ENCODE measurements at regions not wholly inside any gene's neighbourhood (a gene's known extent, or its start where the extent isn't known, plus 50 kb on each side); places are given as distances from the start of the nearest gene placed in this dataset.

GRCh38 chr10:9656386-9656785 is 1361.3 kb upstream of the CELF2 start:
- TF ChIP-seq, protein P1, sequence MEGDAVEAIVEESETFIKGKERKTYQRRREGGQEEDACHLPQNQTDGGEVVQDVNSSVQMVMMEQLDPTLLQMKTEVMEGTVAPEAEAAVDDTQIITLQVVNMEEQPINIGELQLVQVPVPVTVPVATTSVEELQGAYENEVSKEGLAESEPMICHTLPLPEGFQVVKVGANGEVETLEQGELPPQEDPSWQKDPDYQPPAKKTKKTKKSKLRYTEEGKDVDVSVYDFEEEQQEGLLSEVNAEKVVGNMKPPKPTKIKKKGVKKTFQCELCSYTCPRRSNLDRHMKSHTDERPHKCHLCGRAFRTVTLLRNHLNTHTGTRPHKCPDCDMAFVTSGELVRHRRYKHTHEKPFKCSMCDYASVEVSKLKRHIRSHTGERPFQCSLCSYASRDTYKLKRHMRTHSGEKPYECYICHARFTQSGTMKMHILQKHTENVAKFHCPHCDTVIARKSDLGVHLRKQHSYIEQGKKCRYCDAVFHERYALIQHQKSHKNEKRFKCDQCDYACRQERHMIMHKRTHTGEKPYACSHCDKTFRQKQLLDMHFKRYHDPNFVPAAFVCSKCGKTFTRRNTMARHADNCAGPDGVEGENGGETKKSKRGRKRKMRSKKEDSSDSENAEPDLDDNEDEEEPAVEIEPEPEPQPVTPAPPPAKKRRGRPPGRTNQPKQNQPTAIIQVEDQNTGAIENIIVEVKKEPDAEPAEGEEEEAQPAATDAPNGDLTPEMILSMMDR (IDR thresholded peaks at IDR 0.05), result no peak
- H3K9me3 ChIP-seq, result no peaks in the 10 kb centered on the region
- no peak overlapping the region for H3K27ac ChIP-seq
- no peak overlapping the region for H3K4me3 ChIP-seq
- no peak for DNase-seq (ENCODE audit: low spot score)
- no peaks in the 10 kb centered on the region for H3K27me3 ChIP-seq
- no peaks in the 10 kb centered on the region for H3K36me3 ChIP-seq
- H3K4me1 ChIP-seq, result no peaks in the 10 kb centered on the region

- no peak overlapping the region for H3K27ac ChIP-seq
- no peak overlapping the region for H3K4me3 ChIP-seq
- H3K4me1 ChIP-seq, result no peaks in the 10 kb centered on the region
- no peak for DNase-seq (ENCODE audit: low spot score)
- H3K9me3 ChIP-seq, result no peaks in the 10 kb centered on the region
- TF ChIP-seq, protein P1 (IDR thresholded peaks at IDR 0.05), result no peak
- H3K27me3 ChIP-seq, result no peaks in the 10 kb centered on the region
- no peaks in the 10 kb centered on the region for H3K36me3 ChIP-seq
Observed at GRCh38 chr10:9656996-9657395, 1360.7 kb upstream of the CELF2 start.

- no peak overlapping the region for H3K4me3 ChIP-seq
- TF ChIP-seq, protein P1 (IDR thresholded peaks at IDR 0.05), result no peak
- no peaks in the 10 kb centered on the region for H3K27me3 ChIP-seq
- no peak for DNase-seq (ENCODE audit: low spot score)
- H3K27ac ChIP-seq, result no peak overlapping the region
- no peaks in the 10 kb centered on the region for H3K4me1 ChIP-seq
- H3K9me3 ChIP-seq, result no peaks in the 10 kb centered on the region
- H3K36me3 ChIP-seq, result no peaks in the 10 kb centered on the region
Observed at GRCh38 chr10:9657530-9657929, 1360.1 kb upstream of the CELF2 start.

DNA sequence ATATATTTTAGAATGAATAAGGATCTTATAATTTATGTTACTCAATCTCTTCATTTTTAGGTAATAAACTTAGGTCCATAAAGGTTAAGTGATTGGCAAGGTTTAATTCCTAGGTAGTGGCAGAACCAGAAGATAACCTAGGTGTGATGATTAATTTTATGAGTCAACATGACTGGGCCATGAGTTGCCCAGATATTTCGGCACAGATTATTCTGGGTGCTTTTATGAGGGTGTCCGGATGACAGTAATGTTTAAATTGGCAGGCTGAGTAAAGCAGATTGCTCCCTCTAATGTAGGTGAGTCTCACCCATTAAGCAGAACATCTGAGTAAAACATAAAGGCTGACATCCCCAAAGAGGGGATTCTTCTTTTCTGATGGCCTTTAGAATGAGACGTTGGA is 1349.3 kb upstream of the CELF2 start:
- no peak overlapping the region for H3K4me3 ChIP-seq
- no peaks in the 10 kb centered on the region for H3K27me3 ChIP-seq
- H3K9me3 ChIP-seq, result no peaks in the 10 kb centered on the region
- no peaks in the 10 kb centered on the region for H3K4me1 ChIP-seq
- H3K27ac ChIP-seq, result no peak overlapping the region
- DNase-seq (ENCODE audit: low spot score), result no peak
- H3K36me3 ChIP-seq, result no peaks in the 10 kb centered on the region
- TF ChIP-seq, protein P1 (IDR thresholded peaks at IDR 0.05), result no peak

DNA sequence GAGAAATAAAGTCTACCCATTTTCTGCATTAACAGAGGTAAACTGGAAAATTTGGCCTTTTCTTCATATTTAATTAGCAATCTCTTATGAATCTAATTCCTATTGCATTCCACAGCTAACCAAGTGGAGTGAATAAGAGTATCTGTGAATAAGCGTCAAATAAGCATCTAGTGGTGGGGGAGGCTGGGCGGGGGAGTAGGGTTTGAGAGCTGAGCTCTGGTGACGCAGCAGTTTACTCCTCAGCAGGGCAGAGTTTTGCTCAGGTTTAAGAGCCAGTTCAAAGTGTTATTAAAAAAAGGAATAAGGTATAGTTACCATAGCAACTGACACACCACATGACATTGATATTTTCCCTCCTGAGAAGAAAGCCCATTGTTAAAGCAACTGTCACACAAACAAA is 1346.8 kb upstream of the CELF2 start:
- H3K27ac ChIP-seq, result no peak overlapping the region
- no peaks in the 10 kb centered on the region for H3K9me3 ChIP-seq
- no peak overlapping the region for H3K4me3 ChIP-seq
- no peaks in the 10 kb centered on the region for H3K27me3 ChIP-seq
- TF ChIP-seq, protein P1 (IDR thresholded peaks at IDR 0.05), result no peak
- no peaks in the 10 kb centered on the region for H3K4me1 ChIP-seq
- H3K36me3 ChIP-seq, result no peaks in the 10 kb centered on the region
- DNase-seq (ENCODE audit: low spot score), result no peak

GRCh38 chr10:9681655-9682054 is 1336.0 kb upstream of the CELF2 start:
- Histone ChIP-seq H3K36me3 (no peaks in the 10 kb centered on the region), H3K9me3 (no peaks in the 10 kb centered on the region), H3K27me3 (no peaks in the 10 kb centered on the region), H3K27ac (no peak overlapping the region), H3K4me3 (no peak overlapping the region), H3K4me1 (no peaks in the 10 kb centered on the region)
- TF ChIP-seq, protein P1 (IDR thresholded peaks at IDR 0.05), result no peak
- no peak for DNase-seq (ENCODE audit: low spot score)

Measured in right atrium auricular region (tissue), 2 donors.